ENCODE measurements at regions not wholly inside any gene's neighbourhood (a gene's known extent, or its start where the extent isn't known, plus 50 kb on each side); places are given as distances from the start of the nearest gene placed in this dataset.

GRCh38 chr4:148795156-148795864 is 353.1 kb upstream of the NR3C2 start:
- peak; percentile 24 for DNase-seq

GRCh38 chr4:148793221-148793620 is 351.0 kb upstream of the NR3C2 start:
- DNase-seq, result no peak

- no peak for DNase-seq
Observed at GRCh38 chr4:148790691-148791090, 348.5 kb upstream of the NR3C2 start.

- no peak for DNase-seq
Observed at GRCh38 chr4:148790246-148790645, 348.0 kb upstream of the NR3C2 start.

- DNase-seq, result no peak
Observed at GRCh38 chr4:148787831-148788477, 345.7 kb upstream of the NR3C2 start.

- no peak for DNase-seq
Observed at GRCh38 chr4:148787285-148787684, 345.1 kb upstream of the NR3C2 start.

GRCh38 chr4:148786699-148787098 is 344.5 kb upstream of the NR3C2 start:
- no peak for DNase-seq

GRCh38 chr4:148782284-148782683 is 340.1 kb upstream of the NR3C2 start:
- no peak for DNase-seq

GRCh38 chr4:148780426-148781005 is 338.3 kb upstream of the NR3C2 start:
- no peak for DNase-seq

DNA sequence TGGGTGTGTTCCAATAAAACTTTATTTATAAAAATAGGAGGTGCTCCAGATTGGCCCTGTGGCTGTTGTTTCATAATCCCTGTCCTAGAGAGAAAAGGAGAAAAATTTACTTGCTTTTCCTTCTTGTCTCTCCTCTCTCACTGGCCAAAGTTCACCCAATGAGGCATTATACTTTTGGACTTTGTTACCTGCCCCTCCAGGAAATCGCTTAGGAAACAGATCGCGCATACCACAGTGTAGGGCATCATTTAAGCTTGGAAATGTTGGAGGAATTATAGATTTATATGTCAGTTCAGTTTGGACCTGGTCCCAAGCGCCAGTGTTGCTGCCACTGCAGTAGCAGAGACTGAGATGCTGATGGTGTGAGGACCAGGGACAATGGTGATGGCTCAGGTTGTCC is 337.6 kb upstream of the NR3C2 start:
- no peak for DNase-seq

DNA sequence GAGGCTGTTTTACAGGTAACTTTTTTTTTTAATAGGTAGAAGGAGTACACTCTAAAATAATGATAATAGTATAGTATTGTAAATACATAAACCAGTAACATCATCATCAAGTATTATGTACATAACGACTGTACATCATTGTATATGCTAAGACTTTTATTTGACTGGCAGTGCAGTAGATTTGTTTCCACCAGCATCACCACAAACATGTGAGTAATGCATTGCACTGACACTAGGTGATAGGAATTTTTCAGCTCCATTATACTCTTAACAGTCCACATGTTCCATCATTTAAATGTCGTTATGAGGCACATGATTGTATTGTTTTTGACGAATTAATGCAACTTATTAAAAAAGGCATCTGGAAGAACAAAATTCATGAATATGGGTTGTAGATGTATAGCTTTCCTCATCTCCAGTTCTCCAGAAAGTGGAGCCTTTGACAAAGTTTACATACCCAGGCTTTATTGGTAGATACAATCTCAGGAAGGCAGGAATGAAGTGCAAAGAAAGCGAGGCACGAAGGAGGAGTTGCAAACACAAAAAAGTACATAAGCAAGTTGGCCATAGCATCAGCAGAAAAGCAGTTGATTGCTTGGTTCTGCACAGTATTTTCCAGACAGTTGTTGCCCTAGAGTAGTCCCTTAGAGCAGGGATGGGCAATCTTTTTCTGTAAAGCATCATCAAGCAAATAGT is 336.9 kb upstream of the NR3C2 start:
- no peak for DNase-seq

- no peak for DNase-seq
Observed at GRCh38 chr4:148776941-148777340, 334.7 kb upstream of the NR3C2 start.

DNA sequence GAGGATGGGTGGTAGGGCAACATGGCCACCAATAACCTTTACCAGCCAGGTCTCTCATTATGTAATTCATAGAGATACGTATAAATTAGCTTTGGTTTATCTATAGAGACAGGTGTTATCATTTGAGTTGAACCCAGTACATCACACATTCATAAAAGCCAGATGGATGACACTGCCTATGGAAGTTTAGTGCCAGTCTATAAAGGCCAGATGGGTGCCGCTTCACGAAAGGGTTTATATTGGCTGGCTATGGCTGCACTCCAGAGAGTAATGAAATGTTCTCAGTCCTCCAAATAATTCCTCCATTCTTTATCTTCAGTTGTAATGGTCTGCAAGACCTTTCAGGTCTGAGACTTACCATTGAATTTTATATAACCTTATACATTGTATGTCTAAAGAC is 331.9 kb upstream of the NR3C2 start:
- DNase-seq, result no peak

DNA sequence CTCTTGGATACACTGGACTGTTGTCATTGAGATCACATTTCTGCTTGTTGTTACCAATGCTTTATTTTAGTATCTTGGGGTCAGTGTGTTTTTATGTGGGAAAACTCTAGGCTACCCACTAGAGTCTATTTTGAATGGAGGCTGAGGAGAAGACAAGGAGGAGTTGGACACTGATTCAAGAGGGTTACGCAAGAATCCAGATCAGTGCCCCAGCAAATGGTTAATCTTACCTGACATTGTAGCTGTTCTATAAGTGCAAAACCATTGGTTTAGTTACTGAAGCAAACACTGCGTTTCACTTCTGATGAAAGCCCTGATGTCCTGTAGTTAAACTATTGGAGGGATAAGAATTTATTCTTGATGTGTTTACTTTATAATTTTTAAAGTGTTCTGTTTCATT is 331.1 kb upstream of the NR3C2 start:
- no peak for DNase-seq

- no peak for DNase-seq
Observed at GRCh38 chr4:148770848-148771247, 328.6 kb upstream of the NR3C2 start.

DNA sequence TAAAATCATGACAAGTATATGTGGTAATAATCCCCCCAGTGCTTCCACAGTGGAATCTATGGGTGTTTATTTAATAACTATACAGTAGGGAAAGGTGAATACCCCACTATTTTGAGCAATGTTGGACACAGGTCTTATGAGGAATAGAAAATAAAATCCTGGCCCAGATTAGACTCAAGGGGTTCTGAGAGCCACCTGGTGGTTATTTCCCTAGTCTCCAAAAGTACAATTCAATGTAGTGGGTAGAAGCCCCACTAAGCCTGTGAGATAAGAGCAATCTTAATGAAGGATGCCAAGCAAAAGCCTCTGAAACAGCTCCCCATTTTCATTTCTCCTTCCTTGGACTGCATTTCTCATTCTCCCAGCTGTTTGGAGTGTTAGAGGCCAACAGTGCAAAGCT is 328.2 kb upstream of the NR3C2 start:
- no peak for DNase-seq

- no peak for DNase-seq
Observed at GRCh38 chr4:148764720-148765119, 322.5 kb upstream of the NR3C2 start.

DNA sequence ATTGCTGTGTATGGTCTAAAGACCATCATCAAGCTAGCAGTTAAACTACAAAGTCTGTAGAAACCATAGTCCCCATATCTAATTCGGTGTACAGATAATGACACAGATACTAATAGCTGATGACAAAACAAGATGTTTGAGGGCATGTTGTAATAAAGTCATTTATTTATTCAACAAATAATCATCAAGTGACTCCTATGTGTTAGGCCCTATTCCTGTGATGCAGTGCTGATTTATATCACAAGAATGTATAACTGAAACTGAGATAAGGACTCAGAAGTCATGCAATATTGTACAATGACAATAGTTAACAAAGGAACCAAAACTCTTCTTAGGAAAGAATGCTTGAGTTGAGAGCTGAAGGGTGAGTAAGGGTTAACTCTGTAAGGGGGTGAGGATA is 315.0 kb upstream of the NR3C2 start:
- DNase-seq, result no peak

GRCh38 chr4:148749403-148749802 is 307.2 kb upstream of the NR3C2 start:
- no peak for DNase-seq

DNA sequence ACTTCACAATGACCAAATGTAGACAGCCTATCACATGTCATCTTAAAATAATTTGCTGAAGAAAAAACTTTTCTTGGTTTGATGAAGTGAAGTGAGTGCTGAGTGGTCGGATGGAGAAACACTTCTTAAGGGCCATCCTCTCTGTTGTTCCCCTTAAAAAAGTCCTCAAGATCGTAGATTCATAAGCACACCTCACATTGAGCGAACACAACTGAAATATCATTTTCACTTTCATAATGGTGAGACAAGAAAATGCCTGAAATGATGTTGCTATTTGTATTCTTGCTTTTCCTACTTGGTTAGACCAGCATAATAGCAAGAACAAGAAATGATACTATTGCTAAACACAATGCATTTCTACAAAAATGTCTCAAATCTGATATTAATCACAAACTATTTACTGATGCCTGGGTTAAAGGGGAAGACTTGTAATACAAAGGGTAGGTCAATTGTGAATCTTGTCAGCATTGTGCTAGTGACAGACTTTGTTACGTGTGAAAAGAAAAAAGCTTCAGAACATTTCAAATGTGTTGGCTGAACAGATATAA is 305.6 kb upstream of the NR3C2 start:
- DNase-seq, result no peak

- DNase-seq, result no peak
Observed at GRCh38 chr4:148740701-148741100, 298.5 kb upstream of the NR3C2 start.

- DNase-seq, result no peak
Observed at GRCh38 chr4:148737061-148737770, 295.0 kb upstream of the NR3C2 start.
